Stomach (tissue), 4 donors: ENCODE measurements at regions not wholly inside any gene's neighbourhood (a gene's known extent, or its start where the extent isn't known, plus 50 kb on each side); places are given as distances from the start of the nearest gene placed in this dataset.

Experiments used
- CTCF ChIP-seq, 7 experiments: fragments of 450-650 bp in 4 of 7; fragments of 200-600 bp in 3 of 7; sonication (generic) in 3 of 7; IDR thresholded peaks; one replicate each; pipeline ENCODE4 v1.5.1; 2016 to 2019; ENCODE audit warnings: antibody characterized with exemption in 7 of 7, control low read depth in 2 of 7, mild to moderate bottlenecking in 1 of 7
- EP300 ChIP-seq: sonication (generic); formaldehyde crosslinking; IDR thresholded peaks from one replicate; pipeline ENCODE4 v1.6.1; 2017; ENCODE audit warnings: antibody characterized with exemption
- POLR2A ChIP-seq, 4 donors: fragments of 450-650 bp; IDR thresholded peaks; one replicate each; pipeline ENCODE4 v1.6.1; 2016; ENCODE audit warnings: antibody characterized with exemption in 4 of 4, control low read depth in 2 of 4, mild to moderate bottlenecking in 1 of 4, moderate library complexity in 1 of 4

GRCh38 chr1:67574221-67574620, 110.8 kb upstream of the GADD45A start:
- TF ChIP-seq CTCF (IDR thresholded peaks at IDR 0.05) = no peak
- no peak for TF ChIP-seq POLR2A (IDR thresholded peaks at IDR 0.05)
- no peak for TF ChIP-seq EP300
